ENCODE measurements at regions not wholly inside any gene's neighbourhood (a gene's known extent, or its start where the extent isn't known, plus 50 kb on each side); places are given as distances from the start of the nearest gene placed in this dataset.

- no peak for TF ChIP-seq CTCF (IDR thresholded peaks at IDR 0.05; ENCODE audit: insufficient read depth, low read depth, low read length, missing control alignments)
- H3K4me3 ChIP-seq (ENCODE audit: low read depth, low read length): no peak overlapping the region
- DNase-seq (ENCODE audit: low read depth): no peak
Measured at GRCh38 chr4:126215759-126216158, 901.0 kb downstream of the FAT4 start.

- no peak overlapping the region for H3K4me3 ChIP-seq (ENCODE audit: low read depth, low read length)
- TF ChIP-seq CTCF (IDR thresholded peaks at IDR 0.05; ENCODE audit: insufficient read depth, low read depth, low read length, missing control alignments): no peak
- no peak for DNase-seq (ENCODE audit: low read depth)
Measured at GRCh38 chr4:126216611-126217010, 901.9 kb downstream of the FAT4 start.

- no peak for TF ChIP-seq CTCF (IDR thresholded peaks at IDR 0.05; ENCODE audit: insufficient read depth, low read depth, low read length, missing control alignments)
- H3K4me3 ChIP-seq (ENCODE audit: low read depth, low read length): no peak overlapping the region
- DNase-seq (ENCODE audit: low read depth): no peak
Measured at GRCh38 chr4:126221282-126221681, 906.5 kb downstream of the FAT4 start.

- H3K4me3 ChIP-seq (ENCODE audit: low read depth, low read length): no peak overlapping the region
- no peak for TF ChIP-seq CTCF (IDR thresholded peaks at IDR 0.05; ENCODE audit: insufficient read depth, low read depth, low read length, missing control alignments)
- no peak for DNase-seq (ENCODE audit: low read depth)
Measured at GRCh38 chr4:126221717-126222340, 907.1 kb downstream of the FAT4 start.

- peak; percentile 3 for DNase-seq (ENCODE audit: low read depth)
Measured at GRCh38 chr4:126223784-126224407, 909.1 kb downstream of the FAT4 start.

GRCh38 chr4:126227428-126227827 is 912.7 kb downstream of the FAT4 start:
- H3K4me3 ChIP-seq (ENCODE audit: low read depth, low read length): no peak overlapping the region
- TF ChIP-seq CTCF (IDR thresholded peaks at IDR 0.05; ENCODE audit: insufficient read depth, low read depth, low read length, missing control alignments): no peak
- no peak for DNase-seq (ENCODE audit: low read depth)

More at GRCh38 chr4:126223784-126224407, 909.1 kb downstream of the FAT4 start:
- TF ChIP-seq CTCF (IDR thresholded peaks at IDR 0.05; ENCODE audit: insufficient read depth, low read depth, low read length, missing control alignments): peak; percentile 40
- H3K4me3 ChIP-seq (ENCODE audit: low read depth, low read length): no peak overlapping the region

- DNase-seq (ENCODE audit: low read depth): no peak
- no peak for TF ChIP-seq CTCF (IDR thresholded peaks at IDR 0.05; ENCODE audit: insufficient read depth, low read depth, low read length, missing control alignments)
- H3K4me3 ChIP-seq (ENCODE audit: low read depth, low read length): no peak overlapping the region
Measured at GRCh38 chr4:126230269-126230668, 915.5 kb downstream of the FAT4 start.

All from GM12865 (cell line).